Activated CD8-positive, alpha-beta memory T cell treated with anti-CD3 and anti-CD28 coated beads for 4 hours (primary cell): ENCODE measurements at regions not wholly inside any gene's neighbourhood (a gene's known extent, or its start where the extent isn't known, plus 50 kb on each side); places are given as distances from the start of the nearest gene placed in this dataset.

Experiments
- DNase-seq, 2 donors: peaks; one replicate each; pipeline ENCODE4 v3.0.0-alpha.2; 2020; ENCODE audit warnings: low read depth in 2 of 2

- no peak for DNase-seq
These were observed 158.9 kb downstream of the KLF6 start for GRCh38 chr10:3625959-3626751.

GRCh38 chr10:3624367-3624766, 160.6 kb downstream of the KLF6 start:
- DNase-seq, result no peak

- no peak for DNase-seq
These were observed 161.3 kb downstream of the KLF6 start for GRCh38 chr10:3623746-3624145.

- DNase-seq, result no peak
These were observed 162.0 kb downstream of the KLF6 start for GRCh38 chr10:3622845-3623621.

- no peak for DNase-seq
These were observed 162.6 kb downstream of the KLF6 start for GRCh38 chr10:3622427-3622826.

- DNase-seq, result no peak
These were observed 164.2 kb downstream of the KLF6 start for GRCh38 chr10:3620818-3621217.

GRCh38 chr10:3619241-3619640, 165.8 kb downstream of the KLF6 start:
- no peak for DNase-seq

- DNase-seq, result no peak
These were observed 168.1 kb downstream of the KLF6 start for GRCh38 chr10:3616880-3617279.

- DNase-seq, result no peak
These were observed 171.7 kb downstream of the KLF6 start for GRCh38 chr10:3613318-3613717.

- no peak for DNase-seq
These were observed 172.6 kb downstream of the KLF6 start for GRCh38 chr10:3612183-3613001.

- no peak for DNase-seq
These were observed 178.7 kb downstream of the KLF6 start for GRCh38 chr10:3606309-3606708.

- DNase-seq, result no peak
These were observed 179.1 kb downstream of the KLF6 start for GRCh38 chr10:3605882-3606281.

GRCh38 chr10:3595736-3596135, 189.3 kb downstream of the KLF6 start:
- DNase-seq, result no peak

- no peak for DNase-seq
These were observed 191.4 kb downstream of the KLF6 start for GRCh38 chr10:3593611-3594010.

GRCh38 chr10:3592424-3592823, 192.6 kb downstream of the KLF6 start:
- no peak for DNase-seq

- no peak for DNase-seq
These were observed 196.2 kb downstream of the KLF6 start for GRCh38 chr10:3588816-3589215.

GRCh38 chr10:3588346-3588745, 196.7 kb downstream of the KLF6 start:
- no peak for DNase-seq

- DNase-seq, result no peak
These were observed 199.9 kb downstream of the KLF6 start for GRCh38 chr10:3584926-3585784.

- no peak for DNase-seq
These were observed 204.4 kb downstream of the KLF6 start for GRCh38 chr10:3580565-3580964.

GRCh38 chr10:3579845-3580244, 205.2 kb downstream of the KLF6 start:
- no peak for DNase-seq

GRCh38 chr10:3578682-3579081, 206.3 kb downstream of the KLF6 start:
- no peak for DNase-seq
